H9 (cell line): ENCODE measurements at regions not wholly inside any gene's neighbourhood (a gene's known extent, or its start where the extent isn't known, plus 50 kb on each side); places are given as distances from the start of the nearest gene placed in this dataset.

ENCODE experiments used
- DNase-seq: peaks from one replicate; pipeline ENCODE4 v3.0.0-alpha.2; 2017
- H2AFZ ChIP-seq: one replicate; pipeline ENCODE4 v1.6.1; 2013; ENCODE audit warnings: mild to moderate bottlenecking, low read length, control low read depth, moderate library complexity
- H2AK5ac ChIP-seq: 2 replicates; pipeline ENCODE4 v1.6.1; 2013; ENCODE audit warnings: low read length, control low read depth, mixed read lengths; ENCODE audit not compliant: insufficient read length
- H2BK120ac ChIP-seq: one replicate; pipeline ENCODE4 v1.6.1; 2013; ENCODE audit warnings: low read depth, mild to moderate bottlenecking, low read length, control low read depth, inconsistent platforms; ENCODE audit not compliant: poor library complexity, severe bottlenecking
- H2BK12ac ChIP-seq: 2 replicates; pipeline ENCODE4 v1.6.1; 2013; ENCODE audit warnings: low read length, control low read depth, mixed read lengths, low read depth; ENCODE audit not compliant: insufficient read length
- H2BK15ac ChIP-seq: 2 replicates; pipeline ENCODE4 v1.6.1; 2013; ENCODE audit warnings: low read depth, low read length, control low read depth
- H2BK20ac ChIP-seq: one replicate; pipeline ENCODE4 v1.6.1; 2013; ENCODE audit warnings: low read depth, mild to moderate bottlenecking, low read length, control low read depth, inconsistent platforms; ENCODE audit not compliant: poor library complexity, severe bottlenecking
- H2BK5ac ChIP-seq: 2 replicates; pipeline ENCODE4 v1.6.1; 2013; ENCODE audit warnings: low read length, control low read depth, mixed read lengths; ENCODE audit not compliant: insufficient read length
- H3K14ac ChIP-seq: 2 replicates; pipeline ENCODE4 v1.6.1; 2013; ENCODE audit warnings: low read length, control low read depth; ENCODE audit not compliant: insufficient read depth
- H3K18ac ChIP-seq: 2 replicates; pipeline ENCODE4 v1.6.1; 2013; ENCODE audit warnings: low read depth, mild to moderate bottlenecking, mixed read lengths, low read length, control low read depth; ENCODE audit not compliant: insufficient read length
- H3K23ac ChIP-seq: 2 replicates; pipeline ENCODE4 v1.6.1; 2013; ENCODE audit warnings: low read length, control low read depth, mixed read lengths, low read depth; ENCODE audit not compliant: insufficient read length
- H3K23me2 ChIP-seq: 2 replicates; pipeline ENCODE4 v1.6.1; 2013; ENCODE audit warnings: low read depth, mild to moderate bottlenecking, mixed read lengths, low read length, control low read depth; ENCODE audit not compliant: insufficient read length, poor library complexity, severe bottlenecking
- H3K27ac ChIP-seq: 2 replicates; pipeline ENCODE4 v1.5.1; 2013; ENCODE audit warnings: low read length, control low read depth, mixed read lengths, low read depth; ENCODE audit not compliant: insufficient read length
- H3K27me3 ChIP-seq: 2 replicates; pipeline ENCODE4 v1.6.1; 2013; ENCODE audit warnings: low read length, control low read depth, inconsistent platforms; ENCODE audit not compliant: insufficient read depth
- H3K4ac ChIP-seq: 2 replicates; pipeline ENCODE4 v1.6.1; 2013; ENCODE audit warnings: low read depth, mild to moderate bottlenecking, control low read depth, inconsistent platforms, low read length, moderate library complexity
- H3K4me1 ChIP-seq: 2 replicates; pipeline ENCODE4 v1.6.1; 2013; ENCODE audit warnings: low read length, control low read depth, inconsistent platforms; ENCODE audit not compliant: insufficient read depth
- H3K4me2 ChIP-seq: 2 replicates; pipeline ENCODE4 v1.6.1; 2013; ENCODE audit warnings: low read length, control low read depth, mixed read lengths; ENCODE audit not compliant: insufficient read length, insufficient read depth
- H3K56ac ChIP-seq: 2 replicates; pipeline ENCODE4 v1.6.1; 2013; ENCODE audit warnings: low read depth, mild to moderate bottlenecking, mixed read lengths, low read length, control low read depth; ENCODE audit not compliant: insufficient read length
- H3K79me1 ChIP-seq: 2 replicates; pipeline ENCODE4 v1.6.1; 2013; ENCODE audit warnings: low read depth, mild to moderate bottlenecking, moderate library complexity, low read length, control low read depth, inconsistent platforms; ENCODE audit not compliant: insufficient read depth, poor library complexity, severe bottlenecking
- H3K79me2 ChIP-seq: 2 replicates; pipeline ENCODE4 v1.6.1; 2013; ENCODE audit warnings: low read length, control low read depth, inconsistent platforms; ENCODE audit not compliant: insufficient read depth
- H3K9ac ChIP-seq: 2 replicates; pipeline ENCODE4 v1.6.1; 2013; ENCODE audit warnings: low read length, control low read depth, mixed read lengths; ENCODE audit not compliant: insufficient read length; ENCODE audit errors: extremely low read depth
- H3K9me3 ChIP-seq: one replicate; pipeline ENCODE4 v1.6.1; 2013; ENCODE audit warnings: low read depth, low read length, inconsistent platforms; ENCODE audit not compliant: control insufficient read depth
- H3T11ph ChIP-seq: one replicate; pipeline ENCODE4 v1.6.1; 2013; ENCODE audit warnings: mild to moderate bottlenecking, low read length, control low read depth, inconsistent platforms
- H4K20me1 ChIP-seq: one replicate; pipeline ENCODE4 v1.6.1; 2013; ENCODE audit not compliant: control insufficient read depth, insufficient read length, insufficient read depth
- H4K5ac ChIP-seq: 2 replicates; pipeline ENCODE4 v1.6.1; 2013; ENCODE audit warnings: low read depth, mild to moderate bottlenecking, mixed read lengths, low read length, control low read depth; ENCODE audit not compliant: insufficient read length
- H4K8ac ChIP-seq: replicated peaks from 2 replicates; pipeline ENCODE4 v1.6.1; 2013; ENCODE audit warnings: low read length, control low read depth, mixed read lengths, low read depth; ENCODE audit not compliant: insufficient read length
- H4K91ac ChIP-seq: 2 replicates; pipeline ENCODE4 v1.6.1; 2013; ENCODE audit warnings: low read depth, mild to moderate bottlenecking, moderate library complexity, mixed read lengths, low read length, control low read depth; ENCODE audit not compliant: insufficient read length
- H3K27ac Mint-ChIP-seq, 3 experiments: 2 replicates in 2 of 3; 3 replicates in 1 of 3; pipeline ENCODE4 v1.8.0; 2020 to 2021; ENCODE audit warnings: mixed read lengths in 3 of 3, mild to moderate bottlenecking in 1 of 3, moderate library complexity in 1 of 3
- H3K27me3 Mint-ChIP-seq: 2 replicates; pipeline ENCODE4 v1.8.0; 2021; ENCODE audit warnings: low read depth, mild to moderate bottlenecking, moderate library complexity, mixed read lengths
- H3K36me3 Mint-ChIP-seq, 3 experiments: 2 replicates in 2 of 3; 3 replicates in 1 of 3; pipeline ENCODE4 v1.8.0; 2020 to 2021; ENCODE audit warnings: low read depth in 3 of 3, mixed read lengths in 3 of 3; ENCODE audit not compliant: insufficient read depth in 1 of 3
- H3K4me1 Mint-ChIP-seq, 2 experiments: 2 replicates each; pipeline ENCODE4 v1.8.0; 2020; ENCODE audit warnings: mixed read lengths in 2 of 2
- H3K4me3 Mint-ChIP-seq, 2 experiments: 2 replicates in 1 of 2; 3 replicates in 1 of 2; pipeline ENCODE4 v1.8.0; 2020 to 2021; ENCODE audit warnings: mild to moderate bottlenecking in 2 of 2, mixed read lengths in 2 of 2, moderate library complexity in 1 of 2
- H3K9me3 Mint-ChIP-seq, 2 experiments: 2 replicates in 1 of 2; 3 replicates in 1 of 2; pipeline ENCODE4 v1.8.0; 2020; ENCODE audit warnings: mild to moderate bottlenecking in 2 of 2, mixed read lengths in 2 of 2, moderate library complexity in 1 of 2
- CTCF ChIP-seq: fragments of 200-600 bp; sonication (generic); conservative IDR thresholded peaks from 3 replicates; pipeline ENCODE4 v1.8.0; 2021; ENCODE audit warnings: antibody characterized with exemption, mild to moderate bottlenecking

GRCh38 chr10:16260388-16260787, 176.4 kb upstream of the PTER start:
- H4K91ac ChIP-seq = no peak overlapping the region
- Mint-ChIP-seq H3K4me3 (no peak overlapping the region), H3K27me3 (peaks cover 4% of the 10 kb centered on the region; the same call in 1 of the 2 replicates), H3K36me3 (peaks cover 31 to 43% (median 31%) of the 10 kb centered on the region in 3 experiments), H3K4me1 (no peaks in the 10 kb centered on the region), H3K9me3 (peaks cover 31 to 47% of the 10 kb centered on the region in 2 experiments), H3K27ac (no peak overlapping the region; a peak in 1 of 7 replicates)
- no peak overlapping the region for H3K56ac ChIP-seq
- no peak overlapping the region for H2BK15ac ChIP-seq
- no peak overlapping the region for H3K27ac ChIP-seq
- TF ChIP-seq CTCF = no peak
- no peak for DNase-seq
- H3T11ph ChIP-seq = no peak overlapping the region
- H4K5ac ChIP-seq = no peak overlapping the region
- H3K9me3 ChIP-seq = peaks cover 20% of the 10 kb centered on the region
- no peaks in the 10 kb centered on the region for H3K4me1 ChIP-seq
- no peaks in the 10 kb centered on the region for H3K79me2 ChIP-seq
- H2AFZ ChIP-seq = no peak overlapping the region
- no peak overlapping the region for H3K9ac ChIP-seq
- no peak overlapping the region for H2BK12ac ChIP-seq
- H3K18ac ChIP-seq = no peak overlapping the region
- H3K4ac ChIP-seq = no peak overlapping the region
- no peak overlapping the region for H2AK5ac ChIP-seq
- no peak overlapping the region for H4K8ac ChIP-seq
- no peaks in the 10 kb centered on the region for H3K23me2 ChIP-seq
- no peak overlapping the region for H2BK5ac ChIP-seq
- H2BK20ac ChIP-seq = no peak overlapping the region
- no peak overlapping the region for H3K4me2 ChIP-seq
- no peaks in the 10 kb centered on the region for H4K20me1 ChIP-seq
- no peak overlapping the region for H3K23ac ChIP-seq
- no peaks in the 10 kb centered on the region for H3K79me1 ChIP-seq
- no peak overlapping the region for H3K14ac ChIP-seq
- H2BK120ac ChIP-seq = no peak overlapping the region
- no peaks in the 10 kb centered on the region for H3K27me3 ChIP-seq
